ENCODE measurements at regions not wholly inside any gene's neighbourhood (a gene's known extent, or its start where the extent isn't known, plus 50 kb on each side); places are given as distances from the start of the nearest gene placed in this dataset.

- Mint-ChIP-seq H3K27me3 (ENCODE audit: insufficient read depth, unreplicated experiment) (no peaks in the 10 kb centered on the region), H3K9me3 (ENCODE audit: unreplicated experiment) (no peaks in the 10 kb centered on the region), H3K4me1 (ENCODE audit: insufficient read depth, unreplicated experiment) (no peaks in the 10 kb centered on the region), H3K27ac (ENCODE audit: low read depth, unreplicated experiment) (no peak overlapping the region), H3K4me3 (ENCODE audit: unreplicated experiment) (no peak overlapping the region), H3K36me3 (ENCODE audit: insufficient read depth, unreplicated experiment) (no peaks in the 10 kb centered on the region)
- POLR2A ChIA-PET: no interaction called here
- BruUV-seq (replicated peaks): no TSS peak
- CTCF ChIA-PET: no interaction called here
- intact Hi-C loops (cut with micrococcal nuclease): loop anchor here (10.0 kb wide), 1 partner anchor 295 kb away; no protein-coding TSS in a partner anchor
- no peak for TF ChIP-seq CTCF (IDR thresholded peaks at IDR 0.05; ENCODE audit: unreplicated experiment)
- DNase-seq (ENCODE audit: unreplicated experiment): no peak
These were observed 934.4 kb downstream of the MAT2B start for GRCh38 chr5:164439799-164440198.

DNA sequence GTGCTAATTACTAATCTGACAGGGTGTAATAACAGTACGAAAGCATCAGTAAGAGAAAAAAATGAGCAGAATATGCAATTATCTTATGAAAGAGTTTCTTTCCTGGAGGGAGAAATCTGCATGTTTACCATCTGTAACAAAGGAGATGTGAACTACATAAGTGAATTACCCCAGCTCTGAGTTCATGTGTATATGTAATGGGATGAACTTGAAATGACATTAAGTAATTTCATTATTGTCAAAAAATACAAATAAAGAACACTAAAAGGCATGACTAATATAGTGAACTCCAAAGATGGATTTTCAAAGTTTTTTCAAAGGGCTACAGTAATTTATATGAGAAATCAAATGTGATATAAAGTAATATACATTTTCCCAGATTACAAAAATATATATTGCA lies 944.0 kb downstream of the MAT2B start:
- Mint-ChIP-seq H3K4me3 (ENCODE audit: unreplicated experiment) (no peak overlapping the region), H3K36me3 (ENCODE audit: insufficient read depth, unreplicated experiment) (no peaks in the 10 kb centered on the region), H3K27ac (ENCODE audit: low read depth, unreplicated experiment) (no peak overlapping the region), H3K4me1 (ENCODE audit: insufficient read depth, unreplicated experiment) (no peaks in the 10 kb centered on the region), H3K9me3 (ENCODE audit: unreplicated experiment) (peaks cover 5% of the 10 kb centered on the region), H3K27me3 (ENCODE audit: insufficient read depth, unreplicated experiment) (no peaks in the 10 kb centered on the region)
- POLR2A ChIA-PET: interaction anchor here (0.6 kb wide), 1 partner anchor 203 kb away, joined by 3 read pairs; no protein-coding TSS in a partner anchor
- DNase-seq (ENCODE audit: unreplicated experiment): no peak
- TF ChIP-seq CTCF (IDR thresholded peaks at IDR 0.05; ENCODE audit: unreplicated experiment): no peak
- BruUV-seq (replicated peaks): no TSS peak
- intact Hi-C loops (cut with micrococcal nuclease): loop anchor here (10.0 kb wide), 1 partner anchor 305 kb away; no protein-coding TSS in a partner anchor
- CTCF ChIA-PET: interaction anchor here (0.7 to 1.1 kb wide), 2 partner anchors 27 to 482 kb away, joined by 3 read pairs; no protein-coding TSS in a partner anchor

GRCh38 chr5:164466033-164466432 lies 960.6 kb downstream of the MAT2B start:
- DNase-seq (ENCODE audit: unreplicated experiment): no peak
- Mint-ChIP-seq H3K27me3 (ENCODE audit: insufficient read depth, unreplicated experiment) (no peaks in the 10 kb centered on the region), H3K4me1 (ENCODE audit: insufficient read depth, unreplicated experiment) (no peaks in the 10 kb centered on the region), H3K36me3 (ENCODE audit: insufficient read depth, unreplicated experiment) (no peaks in the 10 kb centered on the region), H3K4me3 (ENCODE audit: unreplicated experiment) (no peak overlapping the region), H3K9me3 (ENCODE audit: unreplicated experiment) (peaks cover 7% of the 10 kb centered on the region), H3K27ac (ENCODE audit: low read depth, unreplicated experiment) (no peak overlapping the region)
- ChIA-PET POLR2A (interaction anchor here (0.7 kb wide), 1 partner anchor 253 kb away, joined by 3 read pairs; no protein-coding TSS in a partner anchor), CTCF (interaction anchor here (1.1 kb wide), 1 partner anchor 9 kb away, joined by 3 read pairs; no protein-coding TSS in a partner anchor)
- intact Hi-C loops (cut with micrococcal nuclease): no loop called here
- BruUV-seq (replicated peaks): no TSS peak
- TF ChIP-seq CTCF (IDR thresholded peaks at IDR 0.05; ENCODE audit: unreplicated experiment): no peak

- no TSS peak for BruUV-seq (replicated peaks)
- POLR2A ChIA-PET: interaction anchor here (0.6 kb wide), 1 partner anchor 576 kb away, joined by 3 read pairs; no protein-coding TSS in a partner anchor
- CTCF ChIA-PET: interaction anchor here (0.6 to 1.0 kb wide), 3 partner anchors 25 to 821 kb away, joined by 3 to 4 read pairs (median 4); no protein-coding TSS in a partner anchor
- TF ChIP-seq CTCF (IDR thresholded peaks at IDR 0.05; ENCODE audit: unreplicated experiment): no peak
- no peaks in the 10 kb centered on the region for H3K27me3 Mint-ChIP-seq (ENCODE audit: insufficient read depth, unreplicated experiment)
- peaks cover 7% of the 10 kb centered on the region for H3K9me3 Mint-ChIP-seq (ENCODE audit: unreplicated experiment)
- no peak overlapping the region for H3K4me3 Mint-ChIP-seq (ENCODE audit: unreplicated experiment)
- no peak for DNase-seq (ENCODE audit: unreplicated experiment)
- intact Hi-C loops (cut with micrococcal nuclease): no loop called here
- no peaks in the 10 kb centered on the region for H3K36me3 Mint-ChIP-seq (ENCODE audit: insufficient read depth, unreplicated experiment)
- H3K4me1 Mint-ChIP-seq (ENCODE audit: insufficient read depth, unreplicated experiment): no peaks in the 10 kb centered on the region
- H3K27ac Mint-ChIP-seq (ENCODE audit: low read depth, unreplicated experiment): no peak overlapping the region
These were observed 964.9 kb downstream of the MAT2B start for GRCh38 chr5:164470312-164470711.

Data from MCF 10A (cell line).